DOHH2 (cell line): ENCODE measurements at regions not wholly inside any gene's neighbourhood (a gene's known extent, or its start where the extent isn't known, plus 50 kb on each side); places are given as distances from the start of the nearest gene placed in this dataset.
A peak's percentile ranks its signal among the peaks of the same experiment; 100 is the strongest.
"Not testable (repeated sequence)": the region's sequence is repeated elsewhere in the genome, so short reads cannot be mapped to it uniquely, and the experiment has no call there.

Experiments used
- H3F3A ChIP-seq: fragments of 200-600 bp; sonication (generic), shearing (Covaris generic); 2 replicates; pipeline ENCODE4 v1.6.0; 2016; ENCODE audit warnings: antibody characterized with exemption, mild to moderate bottlenecking; ENCODE audit not compliant: control insufficient read depth, insufficient read depth
- H3K27ac ChIP-seq: fragments of 200-600 bp; sonication (generic); 2 replicates; pipeline ENCODE4 v1.5.1; 2014; ENCODE audit warnings: low read depth, mild to moderate bottlenecking, low read length, moderate library complexity
- H3K27me3 ChIP-seq: fragments of 200-600 bp; sonication (generic); 2 replicates; pipeline ENCODE4 v1.6.1; 2014; ENCODE audit warnings: mild to moderate bottlenecking, low read length, mixed read lengths; ENCODE audit not compliant: control insufficient read depth
- H3K36me3 ChIP-seq: fragments of 200-600 bp; sonication (generic); 2 replicates; pipeline ENCODE4 v1.6.1; 2014; ENCODE audit warnings: mild to moderate bottlenecking, low read length, moderate library complexity, mixed read lengths; ENCODE audit not compliant: control insufficient read depth
- H3K4me1 ChIP-seq: fragments of 200-600 bp; sonication (generic); 2 replicates; pipeline ENCODE4 v1.6.1; 2014; ENCODE audit warnings: mild to moderate bottlenecking, low read length, mixed read lengths; ENCODE audit not compliant: control insufficient read depth
- H3K4me2 ChIP-seq: fragments of 200-600 bp; sonication (generic); 2 replicates; pipeline ENCODE4 v1.6.0; 2014; ENCODE audit warnings: mild to moderate bottlenecking, low read length, moderate library complexity
- H3K4me3 ChIP-seq: fragments of 200-600 bp; sonication (generic); 2 replicates; pipeline ENCODE4 v1.5.1; 2014; ENCODE audit warnings: mild to moderate bottlenecking, low read length, mixed read lengths
- H3K79me2 ChIP-seq: fragments of 200-600 bp; sonication (generic); 2 replicates; pipeline ENCODE4 v1.6.1; 2014; ENCODE audit warnings: mild to moderate bottlenecking, low read length, mixed read lengths; ENCODE audit not compliant: control insufficient read depth
- H3K9me2 ChIP-seq: fragments of 200-600 bp; sonication (generic); replicated peaks from 2 replicates; pipeline ENCODE4 v1.6.1; 2014; ENCODE audit warnings: mild to moderate bottlenecking, low read length, mixed read lengths; ENCODE audit not compliant: control insufficient read depth
- H3K9me3 ChIP-seq: fragments of 200-600 bp; sonication (generic); 2 replicates; pipeline ENCODE4 v1.6.1; 2014; ENCODE audit warnings: antibody characterized with exemption, low read length, mixed read lengths; ENCODE audit not compliant: control insufficient read depth, insufficient read depth
- H4K20me1 ChIP-seq: fragments of 200-600 bp; sonication (generic); 2 replicates; pipeline ENCODE4 v1.6.0; 2014; ENCODE audit warnings: low read depth, mild to moderate bottlenecking, antibody characterized with exemption, low read length, moderate library complexity; ENCODE audit not compliant: control insufficient read depth, insufficient read depth
- EZH2phosphoT487 ChIP-seq: fragments of 200-600 bp; sonication (generic); IDR thresholded peaks from 2 replicates; pipeline ENCODE4 v1.6.1; 2017; ENCODE audit warnings: borderline replicate concordance, mild to moderate bottlenecking, antibody characterized with exemption, low read length, moderate library complexity, mixed read lengths
- TF ChIP-seq, protein P1 (sequence below): fragments of 200-600 bp; sonication (generic); IDR thresholded peaks from one replicate; pipeline ENCODE4 v1.5.1; 2014; ENCODE audit warnings: antibody characterized with exemption, mild to moderate bottlenecking, low read depth, low read length; ENCODE audit not compliant: poor library complexity, severe bottlenecking

DNA sequence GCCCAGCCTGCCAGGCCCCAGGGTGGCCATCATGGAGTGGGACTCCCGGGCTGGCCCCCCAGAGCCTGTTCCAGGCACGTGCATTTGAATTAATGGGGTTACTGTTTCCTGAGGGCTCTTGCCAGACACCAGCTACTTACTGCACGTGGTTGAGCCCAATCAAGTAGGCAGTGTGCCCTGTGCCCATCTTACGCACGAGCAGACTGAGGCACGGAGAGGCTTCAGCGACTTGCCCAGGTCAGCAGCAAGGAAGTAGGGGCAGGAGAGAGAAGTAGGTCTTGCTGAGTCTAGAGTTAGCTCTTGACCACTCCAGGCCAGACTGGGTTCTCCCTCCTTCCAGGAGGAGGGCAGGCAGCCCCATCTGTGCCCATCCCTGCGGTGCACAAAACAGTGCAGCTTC is 67.7 kb downstream of the DIO3 start:
- Histone ChIP-seq H3K9me3 (no peaks in the 10 kb centered on the region), H3K4me2 (peak overlapping the region; percentile 38), H3K27ac (no peak overlapping the region), H3F3A (no peaks in the 10 kb centered on the region), H4K20me1 (no peaks in the 10 kb centered on the region), H3K27me3 (no peaks in the 10 kb centered on the region), H3K9me2 (no peaks in the 10 kb centered on the region), H3K4me1 (peaks cover 11% of the 10 kb centered on the region), H3K36me3 (no peaks in the 10 kb centered on the region), H3K79me2 (no peaks in the 10 kb centered on the region), H3K4me3 (no peak overlapping the region)
- TF ChIP-seq, protein P1, sequence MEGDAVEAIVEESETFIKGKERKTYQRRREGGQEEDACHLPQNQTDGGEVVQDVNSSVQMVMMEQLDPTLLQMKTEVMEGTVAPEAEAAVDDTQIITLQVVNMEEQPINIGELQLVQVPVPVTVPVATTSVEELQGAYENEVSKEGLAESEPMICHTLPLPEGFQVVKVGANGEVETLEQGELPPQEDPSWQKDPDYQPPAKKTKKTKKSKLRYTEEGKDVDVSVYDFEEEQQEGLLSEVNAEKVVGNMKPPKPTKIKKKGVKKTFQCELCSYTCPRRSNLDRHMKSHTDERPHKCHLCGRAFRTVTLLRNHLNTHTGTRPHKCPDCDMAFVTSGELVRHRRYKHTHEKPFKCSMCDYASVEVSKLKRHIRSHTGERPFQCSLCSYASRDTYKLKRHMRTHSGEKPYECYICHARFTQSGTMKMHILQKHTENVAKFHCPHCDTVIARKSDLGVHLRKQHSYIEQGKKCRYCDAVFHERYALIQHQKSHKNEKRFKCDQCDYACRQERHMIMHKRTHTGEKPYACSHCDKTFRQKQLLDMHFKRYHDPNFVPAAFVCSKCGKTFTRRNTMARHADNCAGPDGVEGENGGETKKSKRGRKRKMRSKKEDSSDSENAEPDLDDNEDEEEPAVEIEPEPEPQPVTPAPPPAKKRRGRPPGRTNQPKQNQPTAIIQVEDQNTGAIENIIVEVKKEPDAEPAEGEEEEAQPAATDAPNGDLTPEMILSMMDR = no peak

DNA sequence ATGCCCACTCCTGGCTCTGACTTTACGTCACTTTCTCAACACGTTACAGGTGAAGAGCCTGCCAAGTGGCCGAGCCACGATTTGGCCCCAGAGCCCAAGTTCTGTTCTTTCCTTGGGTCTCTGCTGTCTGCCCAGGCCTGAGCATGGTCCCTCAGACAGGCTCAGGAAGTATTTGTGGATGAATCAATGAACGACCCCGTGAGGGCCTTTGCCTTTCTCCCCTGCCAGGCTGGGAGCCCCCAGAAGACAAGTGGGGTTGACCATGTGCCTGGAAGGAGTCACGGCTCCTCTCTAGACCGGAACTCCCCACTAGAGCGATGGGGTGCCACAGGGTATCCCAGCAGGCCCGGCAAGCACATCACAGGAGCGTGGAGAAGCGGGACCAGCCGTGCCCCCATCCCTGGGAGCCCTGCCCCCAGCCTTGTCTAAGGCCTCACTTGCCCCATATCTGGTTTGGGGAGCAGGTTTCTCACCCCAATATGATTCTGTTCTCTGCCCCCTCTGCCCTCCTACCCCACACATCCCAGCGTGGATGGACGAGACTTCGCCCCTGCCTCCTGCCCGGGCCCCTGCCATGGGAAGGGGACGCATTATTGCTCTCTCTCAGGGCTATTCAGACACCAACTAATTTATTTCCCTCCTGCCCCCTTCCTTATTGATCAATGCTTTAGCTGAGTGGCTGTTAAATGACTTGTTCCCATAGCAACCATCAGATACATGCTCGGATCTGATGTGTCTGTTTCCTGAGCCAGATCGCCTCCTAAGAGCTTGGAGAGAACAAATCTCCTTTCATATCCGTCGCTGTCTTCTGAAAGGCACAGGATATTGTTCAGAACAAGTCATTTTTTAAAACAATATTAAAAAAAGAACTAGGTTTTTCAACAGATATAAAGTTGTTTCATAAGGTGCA is 69.0 kb downstream of the DIO3 start:
- Histone ChIP-seq H3K9me3 (no peaks in the 10 kb centered on the region), H3K4me2 (no peak overlapping the region), H4K20me1 (no peaks in the 10 kb centered on the region), H3F3A (no peaks in the 10 kb centered on the region), H3K27ac (no peak overlapping the region), H3K9me2 (no peaks in the 10 kb centered on the region), H3K36me3 (no peaks in the 10 kb centered on the region), H3K4me3 (no peak overlapping the region), H3K79me2 (no peaks in the 10 kb centered on the region), H3K27me3 (no peaks in the 10 kb centered on the region), H3K4me1 (peaks cover 11% of the 10 kb centered on the region)
- TF ChIP-seq, protein P1 = no peak
- TF ChIP-seq EZH2phosphoT487 = no peak

DNA sequence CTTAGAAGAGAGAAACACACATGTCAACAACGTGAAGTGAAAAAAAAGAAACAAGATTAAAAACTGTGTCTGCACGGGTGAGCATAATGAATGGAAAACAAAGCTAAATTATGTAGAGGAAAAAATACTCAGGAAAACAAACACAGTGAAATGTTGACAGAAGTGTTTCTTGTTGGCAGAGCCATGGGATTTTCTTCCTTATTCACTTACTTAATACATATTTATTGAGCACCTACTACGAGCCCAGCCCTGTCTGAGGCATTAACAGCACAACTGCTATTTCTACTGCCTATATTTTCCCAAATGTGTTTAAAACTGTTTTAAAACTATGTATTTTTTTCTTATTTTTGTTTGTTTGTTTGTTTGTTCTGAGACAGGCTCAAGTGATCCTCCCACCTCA is 69.9 kb downstream of the DIO3 start:
- H3K79me2 ChIP-seq = no peaks in the 10 kb centered on the region
- no peaks in the 10 kb centered on the region for H4K20me1 ChIP-seq
- H3K4me3 ChIP-seq = no peak overlapping the region
- H3K9me3 ChIP-seq = no peaks in the 10 kb centered on the region
- TF ChIP-seq EZH2phosphoT487 = no peak
- TF ChIP-seq, protein P1 = no peak
- no peak overlapping the region for H3K4me2 ChIP-seq
- no peaks in the 10 kb centered on the region for H3K36me3 ChIP-seq
- H3K4me1 ChIP-seq = peaks cover 11% of the 10 kb centered on the region
- no peak overlapping the region for H3K27ac ChIP-seq
- no peaks in the 10 kb centered on the region for H3F3A ChIP-seq
- H3K27me3 ChIP-seq = 0 out of 2 replicates have a peak, but pooled peaks cover 2% of the 10 kb centered on the region
- no peaks in the 10 kb centered on the region for H3K9me2 ChIP-seq

DNA sequence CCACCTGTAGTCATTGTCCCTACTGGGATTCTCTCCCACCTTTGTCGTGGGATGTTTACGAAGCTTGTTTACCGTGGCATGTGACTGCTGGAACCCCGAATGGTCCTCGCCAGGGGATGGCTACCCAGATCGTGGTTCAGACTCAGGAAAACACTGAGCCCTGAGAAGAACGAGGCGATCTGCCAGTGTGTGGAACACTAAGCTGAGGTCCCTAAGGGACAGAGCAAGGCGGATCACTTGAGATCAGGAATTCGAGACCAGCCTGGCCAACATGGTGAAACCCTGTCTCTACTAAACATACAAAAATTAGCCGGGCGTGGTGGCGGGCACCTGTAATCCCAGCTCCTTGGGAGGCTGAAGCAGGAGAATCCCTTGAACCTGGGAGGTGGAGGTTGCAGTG is 70.7 kb downstream of the DIO3 start:
- H3K9me3 ChIP-seq, H4K20me1 ChIP-seq, H3K27me3 ChIP-seq, H3F3A ChIP-seq, H3K27ac ChIP-seq, H3K9me2 ChIP-seq, H3K4me2 ChIP-seq, H3K36me3 ChIP-seq, H3K79me2 ChIP-seq, H3K4me3 ChIP-seq: not testable (repeated sequence)
- peaks cover 11% of the 10 kb centered on the region for H3K4me1 ChIP-seq
